HEK293T (cell line): ENCODE measurements at regions not wholly inside any gene's neighbourhood (a gene's known extent, or its start where the extent isn't known, plus 50 kb on each side); places are given as distances from the start of the nearest gene placed in this dataset.

Experiments used
- CTCF ChIA-PET: fragments of 350-600 bp; formaldehyde crosslinking; extraction: SDS; loops from one replicate; lab custom pipeline; 2021; ENCODE audit warnings: antibody characterized with exemption, inconsistent platforms; lab: Yijun Ruan, JAX
- POLR2A ChIA-PET: fragments of 350-600 bp; formaldehyde crosslinking; extraction: SDS; loops from one replicate; lab custom pipeline; 2020; ENCODE audit warnings: antibody characterized with exemption, inconsistent platforms; lab: Yijun Ruan, JAX
- DNase-seq: peaks from one replicate; pipeline ENCODE4 v3.0.0; 2012; ENCODE audit warnings: mixed read lengths; ENCODE audit errors: extremely low spot score
- ARNT ChIP-seq: fragments of 450-650 bp; IDR thresholded peaks from 2 replicates; pipeline ENCODE4 v1.6.1; 2017; ENCODE audit warnings: mild to moderate bottlenecking
- BHLHE40 ChIP-seq: fragments of 450-650 bp; IDR thresholded peaks from 2 replicates; pipeline ENCODE4 v1.6.1; 2016; ENCODE audit warnings: mild to moderate bottlenecking, moderate library complexity, borderline replicate concordance
- CTBP1 ChIP-seq: fragments of 450-650 bp; IDR thresholded peaks from 2 replicates; pipeline ENCODE4 v1.6.1; 2016; ENCODE audit warnings: borderline replicate concordance
- ELF4 ChIP-seq: fragments of 450-650 bp; IDR thresholded peaks from 2 replicates; pipeline ENCODE4 v1.6.1; 2017; ENCODE audit warnings: antibody characterized with exemption
- FOXA1 ChIP-seq: fragments of 450-650 bp; IDR thresholded peaks from 2 replicates; pipeline ENCODE4 v1.6.1; 2016; ENCODE audit warnings: mild to moderate bottlenecking
- FOXK2 ChIP-seq: fragments of 450-650 bp; IDR thresholded peaks from 2 replicates; pipeline ENCODE4 v1.6.1; 2016; ENCODE audit warnings: mild to moderate bottlenecking
- FOXM1 ChIP-seq: fragments of 450-650 bp; IDR thresholded peaks from 2 replicates; pipeline ENCODE4 v1.6.1; 2017; ENCODE audit warnings: mild to moderate bottlenecking, borderline replicate concordance
- HDGF ChIP-seq: fragments of 450-650 bp; IDR thresholded peaks from 2 replicates; pipeline ENCODE4 v1.6.1; 2017; ENCODE audit warnings: antibody characterized with exemption, borderline replicate concordance
- L3MBTL2 ChIP-seq: fragments of 450-650 bp; conservative IDR thresholded peaks from 2 replicates; pipeline ENCODE4 v1.6.1; 2016; ENCODE audit warnings: mild to moderate bottlenecking
- LEF1 ChIP-seq: fragments of 450-650 bp; IDR thresholded peaks from 2 replicates; pipeline ENCODE4 v1.6.1; 2017; ENCODE audit warnings: mild to moderate bottlenecking, borderline replicate concordance
- NFRKB ChIP-seq: fragments of 450-650 bp; IDR thresholded peaks from 2 replicates; pipeline ENCODE4 v1.6.1; 2016; ENCODE audit warnings: mild to moderate bottlenecking, moderate library complexity
- SP1 ChIP-seq: fragments of 450-650 bp; IDR thresholded peaks from 2 replicates; pipeline ENCODE4 v1.6.1; 2017
- SUZ12 ChIP-seq: fragments of 450-650 bp; IDR thresholded peaks from 2 replicates; pipeline ENCODE4 v1.6.1; 2016; ENCODE audit warnings: mild to moderate bottlenecking
- TARDBP ChIP-seq: fragments of 450-650 bp; IDR thresholded peaks from 2 replicates; pipeline ENCODE4 v1.6.1; 2016
- ZNF384 ChIP-seq: fragments of 450-650 bp; IDR thresholded peaks from 2 replicates; pipeline ENCODE4 v1.6.1; 2016
- TF ChIP-seq, protein P1 (sequence below): fragments of 450-650 bp; IDR thresholded peaks from 2 replicates; pipeline ENCODE4 v1.6.1; 2016

DNA sequence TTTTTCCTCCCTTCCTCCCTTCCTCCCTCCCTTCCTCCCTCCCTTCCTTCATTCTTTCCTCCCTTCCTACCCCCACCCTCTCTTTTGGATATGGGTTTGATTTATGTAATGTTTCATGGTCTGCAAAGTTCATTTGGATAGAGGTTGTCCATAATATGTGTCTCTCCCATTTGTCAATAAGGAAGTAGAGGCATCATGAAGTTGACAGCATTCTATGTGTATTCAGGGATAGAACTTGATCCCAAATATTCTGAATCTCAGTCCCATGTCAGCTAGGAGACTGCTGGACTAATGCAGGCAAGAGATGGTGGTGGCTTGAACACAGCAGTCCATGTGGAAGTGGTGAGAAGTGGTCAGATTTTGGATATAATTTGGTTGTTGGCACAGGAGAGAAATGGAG lies 90.7 kb upstream of the SLC6A6 start:
- ChIA-PET POLR2A (no interaction called here), CTCF (no interaction called here)

DNA sequence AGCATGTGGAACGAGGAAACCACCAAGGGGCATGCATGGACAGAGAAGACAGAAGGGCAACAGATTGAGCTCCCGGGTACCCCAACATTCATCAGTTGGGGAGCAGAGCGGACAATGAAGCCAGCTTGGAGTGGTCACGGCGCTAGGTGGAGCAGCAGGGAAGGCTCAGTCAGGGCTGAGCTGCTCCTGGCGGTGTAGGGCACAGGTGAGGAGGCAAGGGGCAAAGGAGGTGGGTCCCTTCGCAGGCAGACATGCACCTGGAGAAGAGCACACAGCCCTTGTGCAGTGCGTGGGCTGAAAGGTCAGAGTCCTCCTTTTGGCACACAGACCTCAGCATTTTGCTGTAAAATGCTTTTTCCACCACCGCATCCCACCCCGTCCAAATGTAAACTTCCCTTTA lies 90.0 kb upstream of the SLC6A6 start:
- POLR2A ChIA-PET = no interaction called here
- CTCF ChIA-PET = no interaction called here
- no peak for DNase-seq
- TF ChIP-seq NFRKB (no peak), ARNT (no peak), BHLHE40 (no peak), TARDBP (no peak), FOXM1 (no peak), ELF4 (no peak), LEF1 (no peak), HDGF (no peak), FOXA1 (no peak), FOXK2 (no peak), CTBP1 (no peak), SUZ12 (no peak), SP1 (no peak), ZNF384 (no peak)
- TF ChIP-seq, protein P1, sequence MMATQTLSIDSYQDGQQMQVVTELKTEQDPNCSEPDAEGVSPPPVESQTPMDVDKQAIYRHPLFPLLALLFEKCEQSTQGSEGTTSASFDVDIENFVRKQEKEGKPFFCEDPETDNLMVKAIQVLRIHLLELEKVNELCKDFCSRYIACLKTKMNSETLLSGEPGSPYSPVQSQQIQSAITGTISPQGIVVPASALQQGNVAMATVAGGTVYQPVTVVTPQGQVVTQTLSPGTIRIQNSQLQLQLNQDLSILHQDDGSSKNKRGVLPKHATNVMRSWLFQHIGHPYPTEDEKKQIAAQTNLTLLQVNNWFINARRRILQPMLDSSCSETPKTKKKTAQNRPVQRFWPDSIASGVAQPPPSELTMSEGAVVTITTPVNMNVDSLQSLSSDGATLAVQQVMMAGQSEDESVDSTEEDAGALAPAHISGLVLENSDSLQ = no peak

More for the DNA sequence above, 90.7 kb upstream of the SLC6A6 start:
- DNase-seq = no peak
- no peak for TF ChIP-seq ELF4
- no peak for TF ChIP-seq TARDBP
- TF ChIP-seq, protein P1 = no peak
- no peak for TF ChIP-seq BHLHE40
- no peak for TF ChIP-seq SP1
- no peak for TF ChIP-seq NFRKB
- no peak for TF ChIP-seq LEF1
- no peak for TF ChIP-seq CTBP1
- TF ChIP-seq SUZ12 = no peak
- no peak for TF ChIP-seq ZNF384
- no peak for TF ChIP-seq HDGF
- TF ChIP-seq L3MBTL2 = no peak
- TF ChIP-seq FOXM1 = no peak
- no peak for TF ChIP-seq FOXA1
- TF ChIP-seq ARNT = no peak
- TF ChIP-seq FOXK2 = no peak

GRCh38 chr3:14317057-14317553 lies 85.3 kb upstream of the SLC6A6 start:
- ChIA-PET POLR2A (no interaction called here), CTCF (no interaction called here)

GRCh38 chr3:14318646-14319045 lies 83.8 kb upstream of the SLC6A6 start:
- ChIA-PET CTCF (no interaction called here), POLR2A (no interaction called here)

More at GRCh38 chr3:14317057-14317553, 85.3 kb upstream of the SLC6A6 start:
- no peak for DNase-seq
- TF ChIP-seq TARDBP (no peak), BHLHE40 (no peak), SP1 (no peak), ZNF384 (no peak), LEF1 (no peak), FOXK2 (no peak), ELF4 (no peak), NFRKB (no peak), FOXA1 (no peak), CTBP1 (no peak)
- TF ChIP-seq, protein P1 = no peak

DNA sequence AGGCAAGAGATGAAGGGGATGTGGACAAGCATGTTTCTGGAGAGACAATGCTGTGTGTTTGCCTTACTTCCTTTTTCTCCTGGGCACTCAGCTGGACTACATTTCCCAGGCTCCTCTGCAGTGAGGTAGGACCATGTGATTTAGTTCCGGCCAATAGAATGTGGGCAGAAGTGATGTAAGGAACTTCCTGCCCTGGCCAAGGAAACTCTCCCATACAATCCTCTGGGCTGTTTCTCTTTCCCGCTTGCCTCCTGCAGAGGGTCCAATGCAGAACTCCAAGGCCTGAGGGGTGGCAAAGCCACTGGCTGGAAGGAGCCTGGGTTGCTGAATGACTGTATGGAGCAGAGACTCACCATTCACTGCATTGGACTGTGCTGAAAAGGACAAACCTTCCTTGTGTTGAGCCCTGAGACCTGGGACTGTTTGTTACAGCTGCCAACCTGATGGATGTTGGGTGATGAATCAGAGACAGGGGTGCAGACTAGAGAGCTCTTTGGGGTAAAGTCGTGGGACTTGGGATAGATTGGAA lies 82.7 kb upstream of the SLC6A6 start:
- ChIA-PET POLR2A (no interaction called here), CTCF (no interaction called here)
- TF ChIP-seq LEF1 = no peak
- TF ChIP-seq ELF4 = peak; percentile 35; the same call in 1 of the 2 replicates
- DNase-seq = peak; percentile 74

More at GRCh38 chr3:14318646-14319045, 83.8 kb upstream of the SLC6A6 start:
- DNase-seq = no peak
- TF ChIP-seq BHLHE40 (no peak), TARDBP (no peak), FOXK2 (no peak), ARNT (no peak), LEF1 (no peak), ZNF384 (no peak), FOXA1 (no peak), ELF4 (no peak), SP1 (no peak), L3MBTL2 (no peak)
- TF ChIP-seq, protein P1 = no peak

DNA sequence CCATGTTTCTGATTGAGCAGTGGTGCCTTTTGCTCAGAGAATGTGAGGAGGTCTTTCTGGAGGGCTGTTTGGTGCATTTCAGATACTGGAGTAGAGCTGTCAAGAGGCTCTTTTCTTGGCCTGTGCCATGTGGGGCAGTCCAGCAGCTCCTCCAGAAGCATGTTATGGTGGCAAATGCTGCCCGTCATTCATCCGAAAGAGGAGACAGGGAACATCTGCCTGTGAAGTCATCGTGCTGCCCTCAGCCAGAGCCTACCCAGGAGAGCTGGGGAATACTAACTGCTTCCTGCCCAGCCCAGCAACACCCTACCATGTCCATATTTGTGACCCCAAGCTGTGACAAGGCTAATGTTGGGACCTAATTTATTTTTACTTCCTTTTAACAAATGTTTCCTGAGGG lies 82.2 kb upstream of the SLC6A6 start:
- no peak for DNase-seq
- ChIA-PET CTCF (interaction anchor here (0.6 kb wide), 1 partner anchor 20 kb away, joined by 3 read pairs; no protein-coding TSS in a partner anchor), POLR2A (no interaction called here)
- TF ChIP-seq SUZ12 (no peak), L3MBTL2 (no peak), FOXK2 (no peak), TARDBP (no peak), SP1 (no peak), HDGF (no peak), FOXA1 (no peak), ZNF384 (no peak), LEF1 (no peak), ELF4 (no peak), CTBP1 (no peak), FOXM1 (no peak), ARNT (no peak), BHLHE40 (no peak), NFRKB (no peak)
- TF ChIP-seq, protein P1 = no peak
